ENCODE measurements at regions not wholly inside any gene's neighbourhood (a gene's known extent, or its start where the extent isn't known, plus 50 kb on each side); places are given as distances from the start of the nearest gene placed in this dataset.
"Not testable (repeated sequence)": the region's sequence is repeated elsewhere in the genome, so short reads cannot be mapped to it uniquely, and the experiment has no call there.

- no peak overlapping the region for H3K4me3 Mint-ChIP-seq
- no peak for DNase-seq
- H3K27me3 Mint-ChIP-seq, result peaks cover 0 to 4% (median 0%) of the 10 kb centered on the region in 3 donors
- H3K27ac Mint-ChIP-seq, result no peak overlapping the region
- no peak for ATAC-seq (ENCODE audit: low read depth in 2 of 2)
- peaks cover 0 to 6% (median 0%) of the 10 kb centered on the region in 7 donors for H3K9me3 Mint-ChIP-seq
- H3K4me1 Mint-ChIP-seq, result no peaks in the 10 kb centered on the region
- H3K36me3 Mint-ChIP-seq, result no peaks in the 10 kb centered on the region
Observed at GRCh38 chr2:17460371-17461086, 57.7 kb downstream of the RAD51AP2 start.

- no peak overlapping the region for H3K27ac Mint-ChIP-seq
- H3K4me3 Mint-ChIP-seq, result no peak overlapping the region
- no peaks in the 10 kb centered on the region for H3K4me1 Mint-ChIP-seq
- peaks cover 0 to 6% (median 1%) of the 10 kb centered on the region in 7 donors for H3K9me3 Mint-ChIP-seq
- H3K27me3 Mint-ChIP-seq, result no peaks in the 10 kb centered on the region
- DNase-seq (no peak), ATAC-seq (ENCODE audit: low read depth in 2 of 2) (no peak)
- H3K36me3 Mint-ChIP-seq, result no peaks in the 10 kb centered on the region
Observed at GRCh38 chr2:17455343-17455742, 62.9 kb downstream of the RAD51AP2 start.

DNA sequence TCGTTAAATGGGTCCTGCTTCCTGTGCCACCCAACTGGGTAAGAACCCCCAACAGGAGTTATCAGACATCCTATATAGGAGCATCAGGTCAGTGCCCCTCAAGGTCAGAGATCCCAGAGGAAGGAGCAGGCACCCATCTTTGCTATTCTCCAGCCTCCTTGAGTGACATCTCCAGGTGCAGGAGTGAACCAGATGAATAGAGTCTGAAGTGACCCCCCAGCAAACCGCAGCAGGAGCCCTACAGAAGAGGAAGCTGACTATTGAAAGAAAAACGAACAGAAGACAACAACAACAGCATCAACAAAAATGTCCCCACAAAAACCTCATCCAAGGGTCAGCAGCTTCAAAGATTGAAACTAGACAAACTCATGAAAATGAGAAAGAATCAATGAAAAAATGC, 72.0 kb downstream of the RAD51AP2 start:
- H3K27me3 Mint-ChIP-seq; H3K36me3 Mint-ChIP-seq; ATAC-seq (ENCODE audit: low read depth in 2 of 2); H3K4me3 Mint-ChIP-seq; H3K4me1 Mint-ChIP-seq; DNase-seq: not testable (repeated sequence)
- Mint-ChIP-seq H3K9me3 (peaks cover 0 to 19% (median 6%) of the 10 kb centered on the region in 7 donors), H3K27ac (peak overlapping the region in 1 of 6 donors; percentile 75)

GRCh38 chr2:17445744-17446143, 72.5 kb downstream of the RAD51AP2 start:
- Mint-ChIP-seq H3K36me3 (peaks cover 0 to 9% of the 10 kb centered on the region in 2 donors), H3K27ac (no peak overlapping the region)

GRCh38 chr2:17442334-17442733, 75.9 kb downstream of the RAD51AP2 start:
- DNase-seq (no peak), ATAC-seq (ENCODE audit: low read depth in 2 of 2) (no peak)
- Mint-ChIP-seq H3K27ac (no peak overlapping the region), H3K9me3 (peaks cover 0 to 2% (median 0%) of the 10 kb centered on the region in 7 donors), H3K4me3 (no peak overlapping the region), H3K4me1 (no peaks in the 10 kb centered on the region), H3K27me3 (peaks cover 0 to 4% (median 0%) of the 10 kb centered on the region in 3 donors), H3K36me3 (no peaks in the 10 kb centered on the region)

More at GRCh38 chr2:17445744-17446143, 72.5 kb downstream of the RAD51AP2 start:
- DNase-seq (no peak), ATAC-seq (ENCODE audit: low read depth in 2 of 2) (no peak)
- no peaks in the 10 kb centered on the region for H3K4me1 Mint-ChIP-seq
- peaks cover 0 to 4% (median 0%) of the 10 kb centered on the region in 3 donors for H3K27me3 Mint-ChIP-seq
- peaks cover 0 to 19% (median 6%) of the 10 kb centered on the region in 7 donors for H3K9me3 Mint-ChIP-seq
- no peak overlapping the region for H3K4me3 Mint-ChIP-seq

DNA sequence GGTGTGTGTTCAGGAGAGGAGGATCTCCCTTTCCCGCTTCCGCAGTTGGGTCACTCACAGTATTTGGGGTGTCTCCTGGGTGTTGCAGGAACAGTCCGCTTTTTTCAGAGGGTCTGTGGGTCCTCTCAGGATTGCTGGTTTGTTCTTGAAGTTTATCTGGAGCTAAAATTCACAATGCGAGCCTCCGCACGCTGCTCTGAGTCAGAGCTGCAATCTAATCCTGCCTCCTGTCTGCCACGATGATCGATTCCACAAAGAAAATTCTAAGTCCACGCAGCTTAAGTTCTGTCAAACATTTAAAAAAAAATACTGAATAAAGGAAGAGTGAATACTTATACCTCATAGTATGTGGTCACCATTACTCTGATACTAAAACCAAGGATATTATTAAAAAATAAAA, 76.5 kb downstream of the RAD51AP2 start:
- no peak for DNase-seq
- H3K4me1 Mint-ChIP-seq, result no peaks in the 10 kb centered on the region
- H3K27ac Mint-ChIP-seq, result no peak overlapping the region
- peaks cover 0 to 2% (median 0%) of the 10 kb centered on the region in 7 donors for H3K9me3 Mint-ChIP-seq
- no peaks in the 10 kb centered on the region for H3K36me3 Mint-ChIP-seq
- ATAC-seq (ENCODE audit: low read depth in 2 of 2), result no peak
- peaks cover 0 to 4% (median 0%) of the 10 kb centered on the region in 3 donors for H3K27me3 Mint-ChIP-seq
- H3K4me3 Mint-ChIP-seq, result no peak overlapping the region

- H3K4me1 Mint-ChIP-seq, result no peaks in the 10 kb centered on the region
- H3K36me3 Mint-ChIP-seq, result no peaks in the 10 kb centered on the region
- H3K27me3 Mint-ChIP-seq, result peaks cover 0 to 4% (median 0%) of the 10 kb centered on the region in 3 donors
- peak overlapping the region in 1 of 6 donors; percentile 54 for H3K27ac Mint-ChIP-seq
- ATAC-seq (ENCODE audit: low read depth in 2 of 2), result no peak
- peaks cover 0 to 2% (median 0%) of the 10 kb centered on the region in 7 donors for H3K9me3 Mint-ChIP-seq
- H3K4me3 Mint-ChIP-seq, result no peak overlapping the region
- no peak for DNase-seq
Observed at GRCh38 chr2:17441055-17441771, 77.0 kb downstream of the RAD51AP2 start.

GRCh38 chr2:17430326-17430725, 87.9 kb downstream of the RAD51AP2 start:
- DNase-seq (no peak), ATAC-seq (ENCODE audit: low read depth in 2 of 2) (no peak)
- Mint-ChIP-seq H3K36me3 (no peaks in the 10 kb centered on the region), H3K4me3 (no peak overlapping the region), H3K4me1 (no peaks in the 10 kb centered on the region), H3K27me3 (peaks cover 0 to 5% (median 1%) of the 10 kb centered on the region in 3 donors), H3K9me3 (peaks cover 0 to 4% (median 0%) of the 10 kb centered on the region in 7 donors), H3K27ac (no peak overlapping the region)

- Mint-ChIP-seq H3K9me3 (peaks cover 0 to 4% (median 0%) of the 10 kb centered on the region in 7 donors), H3K27ac (no peak overlapping the region), H3K4me3 (no peak overlapping the region), H3K27me3 (peaks cover 0 to 9% (median 8%) of the 10 kb centered on the region in 3 donors), H3K36me3 (no peaks in the 10 kb centered on the region), H3K4me1 (no peaks in the 10 kb centered on the region)
- no peak for DNase-seq
- ATAC-seq (ENCODE audit: low read depth in 2 of 2), result no peak
Observed at GRCh38 chr2:17429130-17429529, 89.1 kb downstream of the RAD51AP2 start.

- ATAC-seq (ENCODE audit: low read depth in 2 of 2) (no peak), DNase-seq (no peak)
- Mint-ChIP-seq H3K4me3 (no peak overlapping the region), H3K4me1 (no peaks in the 10 kb centered on the region), H3K36me3 (no peaks in the 10 kb centered on the region), H3K27ac (no peak overlapping the region), H3K27me3 (peaks cover 0 to 9% (median 8%) of the 10 kb centered on the region in 3 donors), H3K9me3 (peaks cover 0 to 4% (median 0%) of the 10 kb centered on the region in 7 donors)
Observed at GRCh38 chr2:17427401-17427800, 90.8 kb downstream of the RAD51AP2 start.

GRCh38 chr2:17426743-17427142, 91.5 kb downstream of the RAD51AP2 start:
- no peak overlapping the region for H3K27ac Mint-ChIP-seq
- ATAC-seq (ENCODE audit: low read depth in 2 of 2) (no peak), DNase-seq (no peak)
- no peak overlapping the region for H3K4me3 Mint-ChIP-seq
- no peaks in the 10 kb centered on the region for H3K4me1 Mint-ChIP-seq
- H3K9me3 Mint-ChIP-seq, result peaks cover 0 to 4% (median 0%) of the 10 kb centered on the region in 7 donors
- H3K36me3 Mint-ChIP-seq, result no peaks in the 10 kb centered on the region
- H3K27me3 Mint-ChIP-seq, result peaks cover 0 to 8% (median 4%) of the 10 kb centered on the region in 3 donors

GRCh38 chr2:17422061-17422460, 96.2 kb downstream of the RAD51AP2 start:
- no peak for ATAC-seq (ENCODE audit: low read depth in 2 of 2)
- no peaks in the 10 kb centered on the region for H3K4me1 Mint-ChIP-seq
- H3K36me3 Mint-ChIP-seq, result no peaks in the 10 kb centered on the region
- no peak overlapping the region for H3K27ac Mint-ChIP-seq
- no peaks in the 10 kb centered on the region for H3K9me3 Mint-ChIP-seq
- no peak for DNase-seq
- no peak overlapping the region for H3K4me3 Mint-ChIP-seq
- H3K27me3 Mint-ChIP-seq, result peaks cover 0 to 8% (median 4%) of the 10 kb centered on the region in 3 donors

- DNase-seq (no peak), ATAC-seq (ENCODE audit: low read depth in 2 of 2) (no peak)
- Mint-ChIP-seq H3K4me1 (no peaks in the 10 kb centered on the region), H3K9me3 (no peaks in the 10 kb centered on the region), H3K27me3 (no peaks in the 10 kb centered on the region), H3K36me3 (no peaks in the 10 kb centered on the region), H3K27ac (no peak overlapping the region), H3K4me3 (no peak overlapping the region)
Observed at GRCh38 chr2:17416884-17417391, 101.3 kb downstream of the RAD51AP2 start.

DNA sequence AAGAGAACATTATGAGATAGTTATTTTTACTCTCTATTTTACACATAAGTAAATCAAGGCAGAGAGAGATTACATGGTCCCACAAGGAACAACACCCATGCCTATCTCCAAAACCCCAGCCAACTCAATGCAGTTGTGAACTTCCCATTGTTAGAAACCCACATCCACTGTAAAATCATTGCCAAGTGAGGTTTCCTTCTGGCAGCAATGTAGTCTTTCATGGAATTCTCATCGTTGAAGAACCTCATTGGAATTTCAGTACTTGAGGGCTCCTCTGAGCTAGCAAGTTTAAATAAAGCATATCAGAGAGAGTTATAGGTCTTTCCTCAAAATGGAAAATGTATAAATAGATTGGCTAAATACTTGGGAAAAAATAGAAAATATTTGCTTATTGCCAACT, 105.2 kb downstream of the RAD51AP2 start:
- Mint-ChIP-seq H3K27me3 (no peaks in the 10 kb centered on the region), H3K9me3 (peaks cover 0 to 8% (median 1%) of the 10 kb centered on the region in 7 donors), H3K4me3 (no peak overlapping the region), H3K36me3 (no peaks in the 10 kb centered on the region), H3K27ac (no peak overlapping the region), H3K4me1 (no peaks in the 10 kb centered on the region)
- DNase-seq, result no peak
- no peak for ATAC-seq (ENCODE audit: low read depth in 2 of 2)

Data from naive B cell (primary cell).